Activated CD4-positive, alpha-beta T cell treated with anti-CD3 and anti-CD28 coated beads for 36 hours (primary cell): ENCODE measurements at regions not wholly inside any gene's neighbourhood (a gene's known extent, or its start where the extent isn't known, plus 50 kb on each side); places are given as distances from the start of the nearest gene placed in this dataset.
"Not testable (repeated sequence)": the region's sequence is repeated elsewhere in the genome, so short reads cannot be mapped to it uniquely, and the experiment has no call there.

ENCODE experiments used
- ATAC-seq: fragments of 200-7000 bp; cut with Tn5 transposase; one replicate; pipeline ENCODE4 v1.10.0; 2021; ENCODE audit warnings: mild to moderate bottlenecking, moderate library complexity
- CTCF ChIA-PET: fragments of 350-600 bp; sonication (Branson Sonifier 250); formaldehyde crosslinking; loops from one replicate; lab custom pipeline; 2021; ENCODE audit warnings: antibody characterized with exemption; lab: Charles Lee
- POLR2A ChIA-PET: fragments of 350-600 bp; sonication (Branson Sonifier 250); formaldehyde crosslinking; loops from one replicate; lab custom pipeline; 2021; ENCODE audit warnings: antibody characterized with exemption, inconsistent platforms; lab: Charles Lee
- DNase-seq: peaks from one replicate; pipeline ENCODE4 v3.0.0-alpha.2; 2020
- H3K27ac Mint-ChIP-seq: one replicate; pipeline ENCODE4 v1.8.0; 2021; ENCODE audit warnings: mixed read lengths
- H3K27me3 Mint-ChIP-seq: one replicate; pipeline ENCODE4 v1.8.0; 2021; ENCODE audit warnings: mixed read lengths
- H3K36me3 Mint-ChIP-seq: one replicate; pipeline ENCODE4 v1.8.0; 2021; ENCODE audit warnings: low read depth, mixed read lengths
- H3K4me1 Mint-ChIP-seq: one replicate; pipeline ENCODE4 v1.8.0; 2021; ENCODE audit warnings: mixed read lengths
- H3K4me3 Mint-ChIP-seq: one replicate; pipeline ENCODE4 v1.8.0; 2021; ENCODE audit warnings: mild to moderate bottlenecking, moderate library complexity, mixed read lengths
- H3K9me3 Mint-ChIP-seq: one replicate; pipeline ENCODE4 v1.8.0; 2021; ENCODE audit warnings: low read depth, mixed read lengths
- intact Hi-C, 2 experiments: fragments of 100-400 bp; cut with DNase I in 1 of 2; cut with micrococcal nuclease in 1 of 2; formaldehyde crosslinking; loops; one replicate each; pipeline versions ENCODE4 v1.14.2 to v1.15.1; 2022 to 2024; cut with DNase I, micrococcal nuclease

- H3K27me3 Mint-ChIP-seq = peaks cover 9% of the 10 kb centered on the region
- intact Hi-C loops = no loop called here
- CTCF ChIA-PET = no interaction called here
- peaks cover 6% of the 10 kb centered on the region for H3K9me3 Mint-ChIP-seq
- DNase-seq = no peak
- H3K27ac Mint-ChIP-seq = no peak overlapping the region
- H3K4me3 Mint-ChIP-seq = no peak overlapping the region
- no peaks in the 10 kb centered on the region for H3K36me3 Mint-ChIP-seq
- no peaks in the 10 kb centered on the region for H3K4me1 Mint-ChIP-seq
- ATAC-seq = no peak
- POLR2A ChIA-PET = no interaction called here
Observed at GRCh38 chr13:111491659-111492058, 171.2 kb downstream of the TEX29 start.

- no peak overlapping the region for H3K27ac Mint-ChIP-seq
- POLR2A ChIA-PET = no interaction called here
- H3K4me3 Mint-ChIP-seq = no peak overlapping the region
- H3K4me1 Mint-ChIP-seq = no peaks in the 10 kb centered on the region
- intact Hi-C loops = no loop called here
- H3K9me3 Mint-ChIP-seq = peaks cover 4% of the 10 kb centered on the region
- CTCF ChIA-PET = no interaction called here
- ATAC-seq = no peak
- peaks cover 9% of the 10 kb centered on the region for H3K27me3 Mint-ChIP-seq
- DNase-seq = no peak
- no peaks in the 10 kb centered on the region for H3K36me3 Mint-ChIP-seq
Observed at GRCh38 chr13:111492341-111492950, 172.0 kb downstream of the TEX29 start.

DNA sequence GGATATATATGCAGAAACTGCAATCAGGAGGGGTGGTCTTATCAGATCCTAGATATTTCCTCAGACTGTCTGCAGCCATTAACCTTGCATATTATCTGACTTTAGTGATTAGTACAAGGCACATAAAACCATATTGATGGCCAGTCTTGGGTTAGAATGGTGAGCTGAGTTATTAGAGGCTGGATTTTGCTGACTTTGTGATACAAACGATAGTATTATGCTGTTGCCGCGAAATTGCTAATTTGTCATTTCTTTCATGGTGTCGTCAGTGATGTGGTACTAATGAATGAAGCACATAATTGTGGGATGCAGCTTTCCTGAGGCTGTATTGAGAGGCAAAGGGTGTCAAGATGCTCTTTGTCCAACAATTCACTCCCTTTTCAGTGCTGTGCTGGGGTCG lies 172.5 kb downstream of the TEX29 start:
- no peaks in the 10 kb centered on the region for H3K4me1 Mint-ChIP-seq
- intact Hi-C loops = no loop called here
- peaks cover 4% of the 10 kb centered on the region for H3K9me3 Mint-ChIP-seq
- DNase-seq = no peak
- no peaks in the 10 kb centered on the region for H3K36me3 Mint-ChIP-seq
- H3K4me3 Mint-ChIP-seq = no peak overlapping the region
- no peak overlapping the region for H3K27ac Mint-ChIP-seq
- POLR2A ChIA-PET = no interaction called here
- peaks cover 9% of the 10 kb centered on the region for H3K27me3 Mint-ChIP-seq
- ATAC-seq = no peak
- CTCF ChIA-PET = no interaction called here

GRCh38 chr13:111493468-111493867 lies 173.0 kb downstream of the TEX29 start:
- H3K27ac Mint-ChIP-seq = no peak overlapping the region
- no peak overlapping the region for H3K4me3 Mint-ChIP-seq
- ChIA-PET CTCF (no interaction called here), POLR2A (no interaction called here)
- no peaks in the 10 kb centered on the region for H3K4me1 Mint-ChIP-seq
- peaks cover 9% of the 10 kb centered on the region for H3K27me3 Mint-ChIP-seq
- H3K36me3 Mint-ChIP-seq = no peaks in the 10 kb centered on the region
- peaks cover 4% of the 10 kb centered on the region for H3K9me3 Mint-ChIP-seq
- ATAC-seq (no peak), DNase-seq (no peak)
- intact Hi-C loops = no loop called here

DNA sequence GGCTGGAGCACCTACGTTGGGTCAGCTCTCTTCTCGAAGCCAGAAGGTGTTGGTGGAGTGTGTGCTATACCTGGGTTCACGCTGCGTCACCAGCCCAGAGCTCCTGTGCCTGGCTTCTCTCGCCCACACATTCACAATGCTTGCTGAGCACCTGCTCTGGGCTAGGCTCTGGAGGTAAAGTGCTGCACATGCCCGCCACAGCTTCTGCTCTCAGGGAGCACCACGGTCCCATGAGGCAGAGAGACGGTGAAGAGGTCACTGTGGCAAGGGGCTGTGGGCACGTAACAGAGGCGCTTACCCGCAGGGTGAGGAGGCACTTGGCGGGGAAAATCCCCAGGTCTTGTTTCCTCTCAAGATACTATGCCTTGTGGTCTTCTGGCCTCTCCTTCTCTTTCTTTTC lies 174.2 kb downstream of the TEX29 start:
- ChIA-PET POLR2A (no interaction called here), CTCF (no interaction called here)
- DNase-seq (no peak), ATAC-seq (no peak)
- Mint-ChIP-seq H3K27ac (no peak overlapping the region), H3K9me3 (peaks cover 4% of the 10 kb centered on the region), H3K27me3 (peaks cover 9% of the 10 kb centered on the region), H3K36me3 (no peaks in the 10 kb centered on the region), H3K4me3 (no peak overlapping the region), H3K4me1 (no peaks in the 10 kb centered on the region)
- intact Hi-C loops = no loop called here

DNA sequence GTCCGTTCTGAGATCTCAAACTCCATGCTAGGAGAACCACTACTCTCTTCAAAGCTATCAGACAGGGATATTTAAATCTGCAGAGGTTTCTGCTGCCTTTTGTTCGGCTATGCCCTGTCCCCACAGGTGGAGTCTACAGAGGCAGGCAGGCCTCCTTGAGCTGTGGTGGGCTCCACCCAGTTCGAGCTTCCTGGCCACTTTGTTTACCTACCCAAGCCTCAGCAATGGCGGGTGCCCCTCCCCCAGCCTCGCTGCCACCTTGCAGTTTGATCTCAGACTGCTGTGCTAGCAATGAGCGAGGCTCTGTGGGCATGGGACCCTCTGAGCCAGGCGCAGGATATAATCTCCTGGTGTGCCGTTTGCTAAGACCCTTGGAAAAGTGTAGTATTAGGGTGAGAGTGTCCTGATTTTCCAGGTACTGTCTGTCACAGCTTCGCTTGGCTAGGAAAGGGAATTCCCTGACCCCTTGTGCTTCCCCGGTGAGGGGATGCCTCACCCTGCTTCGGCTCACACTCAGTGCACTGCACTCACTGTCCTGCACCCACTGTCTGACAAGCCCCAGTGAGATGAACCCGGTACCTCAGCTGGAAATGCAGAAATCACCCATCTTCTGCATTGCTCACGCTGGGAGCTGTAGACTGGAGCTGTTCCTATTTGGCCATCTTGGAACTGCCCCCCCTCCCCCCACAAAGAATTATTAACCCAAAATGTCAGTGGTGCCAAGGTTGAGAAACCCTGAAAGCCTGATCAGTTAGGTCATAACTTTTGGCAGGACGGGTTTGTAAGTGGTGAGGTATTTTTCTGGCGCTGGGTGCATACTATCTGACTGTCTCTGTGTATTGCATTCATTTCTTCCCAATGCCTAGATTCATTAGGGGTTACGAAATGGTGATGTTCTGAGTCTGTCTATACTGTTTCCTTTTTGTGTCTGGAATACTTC lies 181.4 kb downstream of the TEX29 start:
- ATAC-seq, H3K4me3 Mint-ChIP-seq, DNase-seq, H3K4me1 Mint-ChIP-seq, H3K36me3 Mint-ChIP-seq, H3K27ac Mint-ChIP-seq, POLR2A ChIA-PET, H3K9me3 Mint-ChIP-seq, intact Hi-C loops: not testable (repeated sequence)
- CTCF ChIA-PET = interaction anchor here (0.6 kb wide), 1 partner anchor 1482 kb away, joined by 3 read pairs; no protein-coding TSS in a partner anchor
- peaks cover 25% of the 10 kb centered on the region for H3K27me3 Mint-ChIP-seq

- Mint-ChIP-seq H3K36me3 (no peaks in the 10 kb centered on the region), H3K27ac (no peak overlapping the region), H3K27me3 (peaks cover 26% of the 10 kb centered on the region), H3K9me3 (peaks cover 3% of the 10 kb centered on the region), H3K4me1 (peaks cover 3% of the 10 kb centered on the region), H3K4me3 (no peak overlapping the region)
- intact Hi-C loops = no loop called here
- ATAC-seq (no peak), DNase-seq (no peak)
- ChIA-PET POLR2A (no interaction called here), CTCF (no interaction called here)
Observed at GRCh38 chr13:111502957-111503356, 182.5 kb downstream of the TEX29 start.

GRCh38 chr13:111503376-111503775 lies 182.9 kb downstream of the TEX29 start:
- ATAC-seq = no peak
- H3K36me3 Mint-ChIP-seq = no peaks in the 10 kb centered on the region
- intact Hi-C loops = no loop called here
- H3K9me3 Mint-ChIP-seq = peaks cover 3% of the 10 kb centered on the region
- DNase-seq = no peak
- H3K27me3 Mint-ChIP-seq = peaks cover 26% of the 10 kb centered on the region
- no peak overlapping the region for H3K27ac Mint-ChIP-seq
- H3K4me3 Mint-ChIP-seq = no peak overlapping the region
- ChIA-PET CTCF (no interaction called here), POLR2A (no interaction called here)
- peaks cover 3% of the 10 kb centered on the region for H3K4me1 Mint-ChIP-seq

- ATAC-seq = no peak
- intact Hi-C loops = no loop called here
Observed at GRCh38 chr13:111503905-111504695, 183.7 kb downstream of the TEX29 start.

GRCh38 chr13:111505175-111505777 lies 184.8 kb downstream of the TEX29 start:
- no peak for ATAC-seq

More at GRCh38 chr13:111503905-111504695, 183.7 kb downstream of the TEX29 start:
- ChIA-PET CTCF (no interaction called here), POLR2A (no interaction called here)
- Mint-ChIP-seq H3K4me1 (peaks cover 3% of the 10 kb centered on the region), H3K9me3 (peaks cover 3% of the 10 kb centered on the region), H3K27ac (no peak overlapping the region), H3K27me3 (peaks cover 26% of the 10 kb centered on the region), H3K4me3 (no peak overlapping the region), H3K36me3 (no peaks in the 10 kb centered on the region)
- no peak for DNase-seq

DNA sequence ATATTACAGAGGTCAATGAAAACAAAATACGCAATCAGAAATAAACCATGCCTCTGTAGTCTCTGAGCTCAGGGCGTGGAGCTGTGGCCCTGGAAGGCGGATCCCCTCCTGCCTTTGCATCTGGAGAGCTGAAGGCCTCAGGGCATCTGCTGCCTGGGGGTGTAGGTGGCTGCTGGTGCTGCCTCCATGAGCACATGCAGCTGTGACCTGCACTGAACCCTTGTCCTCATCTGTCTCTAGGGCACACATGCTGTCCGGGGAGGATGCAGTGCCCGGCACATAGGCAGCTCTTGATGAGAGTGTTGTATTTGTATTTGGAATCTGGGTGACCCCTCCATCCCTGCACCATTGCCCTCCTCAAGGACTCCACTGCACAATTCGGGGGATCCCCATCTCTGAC lies 185.7 kb downstream of the TEX29 start:
- no peak overlapping the region for H3K27ac Mint-ChIP-seq

More at GRCh38 chr13:111505175-111505777, 184.8 kb downstream of the TEX29 start:
- Mint-ChIP-seq H3K27ac (no peak overlapping the region), H3K36me3 (no peaks in the 10 kb centered on the region), H3K9me3 (peaks cover 3% of the 10 kb centered on the region), H3K4me1 (peaks cover 3% of the 10 kb centered on the region), H3K27me3 (peaks cover 23% of the 10 kb centered on the region), H3K4me3 (no peak overlapping the region)
- POLR2A ChIA-PET = no interaction called here
- intact Hi-C loops = no loop called here
- peak; percentile 26 for DNase-seq
- CTCF ChIA-PET = no interaction called here

More for the DNA sequence above, 185.7 kb downstream of the TEX29 start:
- Mint-ChIP-seq H3K9me3 (peaks cover 3% of the 10 kb centered on the region), H3K4me1 (peaks cover 3% of the 10 kb centered on the region), H3K36me3 (no peaks in the 10 kb centered on the region), H3K27me3 (peaks cover 19% of the 10 kb centered on the region), H3K4me3 (no peak overlapping the region)
- ChIA-PET CTCF (no interaction called here), POLR2A (no interaction called here)
- no peak for ATAC-seq
- no peak for DNase-seq
- intact Hi-C loops = no loop called here
